Gastrocnemius medialis (tissue), 4 donors: ENCODE measurements at regions not wholly inside any gene's neighbourhood (a gene's known extent, or its start where the extent isn't known, plus 50 kb on each side); places are given as distances from the start of the nearest gene placed in this dataset.

Source experiments
- ATAC-seq, 2 donors: fragments of 150-250 bp; one replicate each; pipeline ENCODE4 v1.9.1; 2016
- DNase-seq, 2 donors: peaks; one replicate each; pipeline ENCODE4 v3.0.0-alpha.2; 2019
- H3K27ac ChIP-seq, 4 donors: fragments of 200-600 bp; sonication (generic); 1 replicate in 1 of 4; 2 replicates in 3 of 4; pipeline ENCODE4 v1.5.1; 2016 to 2018; ENCODE audit warnings: mild to moderate bottlenecking in 2 of 4, moderate library complexity in 1 of 4
- H3K27me3 ChIP-seq, 3 donors: fragments of 200-600 bp; sonication (generic) in 2 of 3; 1 replicate in 1 of 3; 2 replicates in 2 of 3; pipeline versions ENCODE4 v1.5.1 to v1.6.0; 2016 to 2019; ENCODE audit warnings: mild to moderate bottlenecking in 1 of 3, moderate library complexity in 1 of 3
- H3K36me3 ChIP-seq, 2 donors: fragments of 200-600 bp; sonication (generic) in 1 of 2; one replicate each; pipeline ENCODE4 v1.5.1; 2017 to 2018
- H3K4me1 ChIP-seq, 2 donors: fragments of 200-600 bp; sonication (generic) in 1 of 2; one replicate each; pipeline ENCODE4 v1.5.1; 2016 to 2017; ENCODE audit warnings: mild to moderate bottlenecking in 2 of 2
- H3K4me3 ChIP-seq, 4 donors: fragments of 200-600 bp; sonication (generic) in 3 of 4; 1 replicate in 1 of 4; 2 replicates in 3 of 4; pipeline ENCODE4 v1.5.1; 2016 to 2019; ENCODE audit warnings: mild to moderate bottlenecking in 2 of 4
- H3K9me3 ChIP-seq, 3 donors: fragments of 200-600 bp; sonication (generic) in 2 of 3; 1 replicate in 1 of 3; 2 replicates in 2 of 3; pipeline ENCODE4 v1.5.1; 2016 to 2019
- POLR2A ChIP-seq, 2 donors: fragments of 450-650 bp; IDR thresholded peaks; one replicate each; pipeline ENCODE4 v1.6.1; 2017; ENCODE audit warnings: antibody characterized with exemption in 2 of 2, mild to moderate bottlenecking in 2 of 2, moderate library complexity in 2 of 2
- in situ Hi-C, 4 donors: fragments of 200-750 bp; cut with MboI; loops; one replicate each; pipeline versions ENCODE4 v1.15.0 to v1.8.0; 2017; ENCODE audit warnings: low sequenced_read_pairs in 4 of 4
- intact Hi-C: fragments of 100-400 bp; cut with DNase I; formaldehyde crosslinking; loops from one replicate; pipeline ENCODE4 v1.15.1; 2023; ENCODE audit warnings: low total_unique reads
- TF ChIP-seq, protein P1 (sequence below), 5 experiments: fragments of 450-650 bp in 3 of 5; fragments of 200-600 bp in 2 of 5; sonication (generic) in 2 of 5; IDR thresholded peaks in 4 of 5; conservative IDR thresholded peaks in 1 of 5; 1 replicate in 4 of 5; 2 replicates in 1 of 5; pipeline ENCODE4 v1.5.1; 2016 to 2019; ENCODE audit warnings: antibody characterized with exemption in 5 of 5, mild to moderate bottlenecking in 3 of 5, moderate library complexity in 3 of 5

DNA sequence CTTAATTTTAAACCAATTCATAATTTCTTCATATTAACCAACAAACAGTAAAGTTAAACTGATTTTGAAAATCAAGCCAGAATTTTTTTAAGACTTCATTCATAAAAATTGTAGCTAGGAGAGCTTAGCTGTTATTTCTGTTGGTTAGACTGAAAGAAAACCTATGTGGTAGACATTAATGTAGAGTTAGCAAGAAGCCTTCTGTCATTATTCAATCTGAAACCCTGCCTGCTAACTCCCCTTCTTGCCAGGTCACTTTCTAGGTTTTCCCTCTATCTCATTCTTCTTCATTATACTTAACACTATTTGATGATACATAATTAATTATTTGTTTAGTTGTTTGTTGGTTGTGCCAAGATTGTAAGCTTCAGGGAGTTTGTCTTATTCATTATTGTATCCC is 304.3 kb upstream of the MEF2C start:
- no peak for DNase-seq
- Histone ChIP-seq H3K27ac (no peak overlapping the region), H3K27me3 (no peaks in the 10 kb centered on the region), H3K4me3 (no peak overlapping the region), H3K9me3 (no peaks in the 10 kb centered on the region), H3K4me1 (peaks cover 5 to 16% of the 10 kb centered on the region in 2 donors), H3K36me3 (no peaks in the 10 kb centered on the region)
- intact Hi-C loops: no loop called here
- no peak for ATAC-seq
- in situ Hi-C loops: no loop called here
- no peak for TF ChIP-seq POLR2A (IDR thresholded peaks at IDR 0.05)
- TF ChIP-seq, protein P1, sequence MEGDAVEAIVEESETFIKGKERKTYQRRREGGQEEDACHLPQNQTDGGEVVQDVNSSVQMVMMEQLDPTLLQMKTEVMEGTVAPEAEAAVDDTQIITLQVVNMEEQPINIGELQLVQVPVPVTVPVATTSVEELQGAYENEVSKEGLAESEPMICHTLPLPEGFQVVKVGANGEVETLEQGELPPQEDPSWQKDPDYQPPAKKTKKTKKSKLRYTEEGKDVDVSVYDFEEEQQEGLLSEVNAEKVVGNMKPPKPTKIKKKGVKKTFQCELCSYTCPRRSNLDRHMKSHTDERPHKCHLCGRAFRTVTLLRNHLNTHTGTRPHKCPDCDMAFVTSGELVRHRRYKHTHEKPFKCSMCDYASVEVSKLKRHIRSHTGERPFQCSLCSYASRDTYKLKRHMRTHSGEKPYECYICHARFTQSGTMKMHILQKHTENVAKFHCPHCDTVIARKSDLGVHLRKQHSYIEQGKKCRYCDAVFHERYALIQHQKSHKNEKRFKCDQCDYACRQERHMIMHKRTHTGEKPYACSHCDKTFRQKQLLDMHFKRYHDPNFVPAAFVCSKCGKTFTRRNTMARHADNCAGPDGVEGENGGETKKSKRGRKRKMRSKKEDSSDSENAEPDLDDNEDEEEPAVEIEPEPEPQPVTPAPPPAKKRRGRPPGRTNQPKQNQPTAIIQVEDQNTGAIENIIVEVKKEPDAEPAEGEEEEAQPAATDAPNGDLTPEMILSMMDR (IDR thresholded peaks at IDR 0.05 in 4 of 5, conservative IDR thresholded peaks at IDR 0.05 in 1 of 5): no peak

DNA sequence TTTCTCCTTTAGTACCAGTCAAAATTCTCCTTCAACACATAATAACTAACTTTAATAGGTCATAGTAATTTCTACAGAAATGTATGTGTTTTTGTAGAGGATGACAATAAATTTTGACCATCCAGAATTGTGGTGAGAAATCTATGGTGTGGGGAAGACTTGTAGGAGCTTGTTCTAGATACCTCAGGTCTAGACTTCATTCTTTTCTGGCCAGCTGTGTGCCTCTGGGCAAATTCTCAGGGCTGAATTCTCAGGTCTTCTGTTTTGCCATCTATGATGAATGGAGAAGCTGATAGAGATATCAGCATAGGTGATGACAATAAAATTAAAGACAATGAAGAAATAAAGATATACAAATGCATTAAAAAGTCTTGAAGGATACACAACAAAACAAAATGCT is 298.6 kb upstream of the MEF2C start:
- no peak for ATAC-seq
- Histone ChIP-seq H3K27me3 (no peaks in the 10 kb centered on the region), H3K27ac (no peak overlapping the region), H3K36me3 (no peaks in the 10 kb centered on the region), H3K4me1 (peaks cover 12 to 24% of the 10 kb centered on the region in 2 donors), H3K4me3 (no peak overlapping the region), H3K9me3 (no peaks in the 10 kb centered on the region)
- TF ChIP-seq POLR2A (IDR thresholded peaks at IDR 0.05): no peak
- TF ChIP-seq, protein P1 (IDR thresholded peaks at IDR 0.05 in 4 of 5, conservative IDR thresholded peaks at IDR 0.05 in 1 of 5): no peak
- no peak for DNase-seq
- intact Hi-C loops (no loop called here), in situ Hi-C loops (no loop called here)

DNA sequence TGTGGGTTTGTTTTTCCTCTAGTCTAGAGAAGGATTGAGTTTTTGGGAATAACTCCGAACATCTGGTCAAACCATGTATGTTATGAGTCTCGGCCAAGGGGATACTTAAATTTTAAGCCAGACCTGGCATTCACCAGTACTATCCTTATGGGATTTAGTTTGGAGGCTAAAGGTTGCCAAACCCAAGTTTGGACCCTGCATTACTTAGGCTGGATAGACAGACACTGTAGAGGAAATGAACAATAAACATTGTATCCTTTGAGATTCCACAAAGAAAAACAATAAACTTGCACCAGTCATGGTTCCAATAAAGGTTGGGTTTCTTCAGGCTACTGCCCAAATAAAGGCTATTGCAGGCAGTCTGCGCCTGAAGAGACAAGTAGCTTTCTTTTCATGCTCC is 296.7 kb upstream of the MEF2C start:
- Histone ChIP-seq H3K27me3 (no peaks in the 10 kb centered on the region), H3K9me3 (no peaks in the 10 kb centered on the region), H3K4me1 (peaks cover 12 to 24% of the 10 kb centered on the region in 2 donors), H3K4me3 (no peak overlapping the region), H3K36me3 (no peaks in the 10 kb centered on the region), H3K27ac (no peak overlapping the region)
- intact Hi-C loops: no loop called here
- in situ Hi-C loops: no loop called here
- TF ChIP-seq, protein P1 (IDR thresholded peaks at IDR 0.05 in 4 of 5, conservative IDR thresholded peaks at IDR 0.05 in 1 of 5): no peak
- TF ChIP-seq POLR2A (IDR thresholded peaks at IDR 0.05): no peak
- DNase-seq: no peak
- ATAC-seq: no peak

DNA sequence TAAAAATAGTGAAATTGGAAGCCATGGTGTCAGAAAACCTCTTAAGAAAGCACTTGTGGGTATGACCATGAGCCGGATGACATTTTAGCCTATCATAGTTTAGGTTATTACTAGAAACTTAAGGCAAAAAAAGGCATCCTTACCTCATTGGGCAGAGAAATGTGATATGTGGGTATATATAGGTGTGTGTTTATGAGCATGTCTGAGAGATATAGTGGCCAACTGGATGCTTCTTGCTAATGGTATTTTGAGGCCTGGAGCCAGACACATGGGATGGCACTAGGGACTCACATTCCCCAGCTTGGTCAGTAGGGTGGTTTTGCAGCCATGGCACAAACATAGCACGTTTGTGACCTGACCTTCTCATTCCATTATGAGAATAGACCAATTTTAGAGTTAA is 295.6 kb upstream of the MEF2C start:
- H3K27ac ChIP-seq: no peak overlapping the region
- TF ChIP-seq POLR2A (IDR thresholded peaks at IDR 0.05): no peak
- TF ChIP-seq, protein P1 (IDR thresholded peaks at IDR 0.05 in 4 of 5, conservative IDR thresholded peaks at IDR 0.05 in 1 of 5): no peak
- no peaks in the 10 kb centered on the region for H3K36me3 ChIP-seq
- ATAC-seq (no peak), DNase-seq (no peak)
- intact Hi-C loops (no loop called here), in situ Hi-C loops (no loop called here)
- H3K4me1 ChIP-seq: peaks cover 12 to 24% of the 10 kb centered on the region in 2 donors
- no peaks in the 10 kb centered on the region for H3K9me3 ChIP-seq
- no peak overlapping the region for H3K4me3 ChIP-seq
- no peaks in the 10 kb centered on the region for H3K27me3 ChIP-seq

DNA sequence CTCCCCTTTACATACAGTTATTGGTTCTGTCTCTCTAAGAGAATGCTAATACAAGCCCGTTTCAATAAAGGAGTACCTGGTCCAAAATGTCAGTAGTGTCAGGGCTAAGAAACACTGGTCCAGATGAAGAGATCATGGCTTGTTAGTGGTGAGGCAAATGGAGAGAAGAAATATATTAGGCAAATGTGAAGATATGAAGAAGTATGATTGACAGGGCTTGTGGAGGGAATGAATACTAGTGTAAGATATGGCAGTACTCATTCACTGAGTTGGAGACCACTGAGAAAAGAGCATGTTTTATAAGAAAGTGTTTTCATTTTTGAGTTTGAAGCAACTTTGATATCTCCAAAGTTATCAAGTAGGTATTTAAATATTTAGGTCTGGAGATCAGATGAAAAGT is 290.5 kb upstream of the MEF2C start:
- TF ChIP-seq, protein P1 (IDR thresholded peaks at IDR 0.05 in 4 of 5, conservative IDR thresholded peaks at IDR 0.05 in 1 of 5): no peak
- no peak for TF ChIP-seq POLR2A (IDR thresholded peaks at IDR 0.05)
- no peak for ATAC-seq
- in situ Hi-C loops: no loop called here
- Histone ChIP-seq H3K9me3 (no peaks in the 10 kb centered on the region), H3K27ac (no peak overlapping the region), H3K4me1 (peaks cover 7 to 9% of the 10 kb centered on the region in 2 donors), H3K36me3 (no peaks in the 10 kb centered on the region), H3K27me3 (no peaks in the 10 kb centered on the region), H3K4me3 (no peak overlapping the region)
- intact Hi-C loops: no loop called here
- no peak for DNase-seq
